HCT116 (cell line): ENCODE measurements at regions not wholly inside any gene's neighbourhood (a gene's known extent, or its start where the extent isn't known, plus 50 kb on each side); places are given as distances from the start of the nearest gene placed in this dataset.

ENCODE experiments used
- ATAC-seq: fragments of 200-7000 bp; cut with Tn5 transposase; 2 replicates; pipeline ENCODE4 v1.9.1; 2020; ENCODE audit warnings: mild to moderate bottlenecking, moderate library complexity
- BruUV-seq: library from RNA; stranded (reverse); fragments of 400-500 nt; replicated peaks from 2 replicates; lab custom pipeline; 2021; lab: Mats Ljungman, UMichigan
- CTCF ChIA-PET: fragments of 300-600 bp; sonication (Branson Sonifier 250); formaldehyde crosslinking; loops from one replicate; lab custom pipeline; 2021; ENCODE audit warnings: antibody characterized with exemption; lab: Charles Lee
- POLR2A ChIA-PET: fragments of 300-600, 350-600 bp; sonication (Branson Sonifier 250); formaldehyde crosslinking; loops from one replicate; lab custom pipeline; 2021; ENCODE audit warnings: antibody characterized with exemption; lab: Charles Lee
- RAD21 ChIA-PET, 2 experiments: fragments of 300-600 bp; sonication (Branson Sonifier 250); formaldehyde crosslinking; loops; one replicate each; lab custom pipeline; 2023; ENCODE audit warnings: low total read pairs in 2 of 2; ENCODE audit not compliant: uncharacterized antibody in 2 of 2, unreplicated experiment in 2 of 2, low non-redundant PET in 1 of 2; lab: Charles Lee
- DNase-seq: peaks from one replicate; pipeline ENCODE4 v3.0.0-alpha.2; 2010; ENCODE audit warnings: low read depth, low spot score
- H2AFZ ChIP-seq: fragments of 200-600 bp; shearing (Covaris generic), sonication (generic); 2 replicates; pipeline ENCODE4 v1.6.1; 2017; ENCODE audit warnings: low read depth, mixed run types, mixed read lengths, antibody characterized with exemption, low read length; ENCODE audit not compliant: poor library complexity, severe bottlenecking
- H3K27ac ChIP-seq: 2 replicates; pipeline ENCODE4 v1.5.1; 2012; ENCODE audit warnings: low read depth, low read length
- H3K27me3 ChIP-seq: fragments of 200-600 bp; sonication (generic); 2 replicates; pipeline ENCODE4 v1.6.1; 2016; ENCODE audit warnings: mixed run types, low read length, mixed read lengths; ENCODE audit not compliant: insufficient read depth
- H3K36me3 ChIP-seq, 2 experiments: fragments of 200-500 bp in 1 of 2; fragments of 200-600 bp in 1 of 2; sonication (Bioruptor generic) in 1 of 2; sonication (generic) in 1 of 2; 2 replicates each; pipeline versions ENCODE4 v1.5.1 to v1.6.1; 2014 to 2016; ENCODE audit warnings: low read length in 2 of 2, inconsistent platforms in 1 of 2, mixed read lengths in 1 of 2, mixed run types in 1 of 2; ENCODE audit not compliant: insufficient read depth in 2 of 2, control insufficient read depth in 1 of 2
- H3K4me1 ChIP-seq, 2 experiments: fragments of 200-600 bp in 1 of 2; sonication (generic) in 1 of 2; 2 replicates each; pipeline versions ENCODE4 v1.5.1 to v1.6.1; 2012 to 2017; ENCODE audit warnings: low read length in 2 of 2, inconsistent platforms in 1 of 2, mild to moderate bottlenecking in 1 of 2, mixed read lengths in 1 of 2, mixed run types in 1 of 2, moderate library complexity in 1 of 2; ENCODE audit not compliant: insufficient read depth in 2 of 2, control insufficient read depth in 1 of 2
- H3K4me2 ChIP-seq: fragments of 200-600 bp; sonication (generic); 2 replicates; pipeline ENCODE4 v1.6.1; 2017; ENCODE audit warnings: mixed run types, low read length, mixed read lengths
- H3K4me3 ChIP-seq, 2 experiments: fragments of 200-600 bp in 1 of 2; sonication (generic) in 1 of 2; replicated peaks in 1 of 2; 2 replicates each; pipeline ENCODE4 v1.5.1; 2011 to 2016; ENCODE audit warnings: low read length in 2 of 2, control low read depth in 1 of 2, low read depth in 1 of 2, mild to moderate bottlenecking in 1 of 2, mixed read lengths in 1 of 2, mixed run types in 1 of 2
- H3K79me2 ChIP-seq: fragments of 200-600 bp; sonication (generic); 2 replicates; pipeline ENCODE4 v1.6.1; 2017; ENCODE audit warnings: mild to moderate bottlenecking, mixed run types, low read length, moderate library complexity, mixed read lengths; ENCODE audit not compliant: insufficient read depth
- H3K9ac ChIP-seq: fragments of 200-600 bp; sonication (generic); 2 replicates; pipeline ENCODE4 v1.6.1; 2016; ENCODE audit warnings: low read length, mixed read lengths
- H3K9me2 ChIP-seq: fragments of 200-600 bp; sonication (generic), shearing (Covaris generic); 2 replicates; pipeline ENCODE4 v1.6.1; 2017; ENCODE audit warnings: mixed run types, mild to moderate bottlenecking, moderate library complexity; ENCODE audit not compliant: insufficient read depth
- H3K9me3 ChIP-seq, 2 experiments: fragments of 200-500 bp in 1 of 2; fragments of 200-600 bp in 1 of 2; sonication (Bioruptor generic) in 1 of 2; sonication (generic) in 1 of 2; 2 replicates each; pipeline ENCODE4 v1.6.1; 2014 to 2017; ENCODE audit warnings: low read length in 2 of 2, mixed read lengths in 2 of 2, inconsistent platforms in 1 of 2, low read depth in 1 of 2, mild to moderate bottlenecking in 1 of 2, mixed run types in 1 of 2, moderate library complexity in 1 of 2; ENCODE audit not compliant: control insufficient read depth in 1 of 2, insufficient read depth in 1 of 2
- H4K20me1 ChIP-seq: fragments of 200-600 bp; sonication (generic), shearing (Covaris generic); 2 replicates; pipeline ENCODE4 v1.6.1; 2017; ENCODE audit warnings: mixed run types, mild to moderate bottlenecking, moderate library complexity; ENCODE audit not compliant: insufficient read depth
- CBX3 ChIP-seq: IDR thresholded peaks from 2 replicates; pipeline ENCODE4 v1.6.1; 2012; ENCODE audit warnings: low read depth
- EGR1 ChIP-seq: IDR thresholded peaks from 2 replicates; pipeline ENCODE4 v1.6.1; 2012; ENCODE audit warnings: low read depth
- ELF1 ChIP-seq: IDR thresholded peaks from 2 replicates; pipeline ENCODE4 v1.6.1; 2012; ENCODE audit warnings: low read depth, borderline replicate concordance
- EZH2 ChIP-seq: fragments of 200-600 bp; sonication (generic); IDR thresholded peaks from 2 replicates; pipeline ENCODE4 v1.6.1; 2017; ENCODE audit warnings: antibody characterized with exemption, mixed run types
- EZH2phosphoT487 ChIP-seq: fragments of 200-600 bp; IDR thresholded peaks from 2 replicates; pipeline ENCODE4 v1.6.1; 2018; ENCODE audit warnings: antibody characterized with exemption, borderline replicate concordance
- POLR2A ChIP-seq: IDR thresholded peaks from 2 replicates; pipeline ENCODE4 v1.7.0; 2011; ENCODE audit warnings: borderline replicate concordance; ENCODE audit not compliant: insufficient read depth, insufficient read length; ENCODE audit errors: extremely low read depth
- POLR2AphosphoS5 ChIP-seq: IDR thresholded peaks from 2 replicates; pipeline ENCODE4 v1.6.1; 2011; ENCODE audit warnings: mild to moderate bottlenecking, low read depth, low read length, moderate library complexity
- RAD21 ChIP-seq: IDR thresholded peaks from 2 replicates; pipeline ENCODE4 v1.6.1; 2012; ENCODE audit warnings: low read depth, mild to moderate bottlenecking
- SIN3A ChIP-seq: IDR thresholded peaks from 2 replicates; pipeline ENCODE4 v1.6.1; 2012; ENCODE audit warnings: low read depth
- SP1 ChIP-seq: IDR thresholded peaks from 2 replicates; pipeline ENCODE4 v1.6.1; 2012; ENCODE audit warnings: low read depth
- SRF ChIP-seq: IDR thresholded peaks from 2 replicates; pipeline ENCODE4 v1.6.1; 2012; ENCODE audit warnings: low read depth
- TCF7L2 ChIP-seq: IDR thresholded peaks from 2 replicates; pipeline ENCODE4 v1.7.0; 2011; ENCODE audit warnings: borderline replicate concordance, inconsistent platforms; ENCODE audit not compliant: insufficient read depth, insufficient read length; ENCODE audit errors: extremely low read depth
- YY1 ChIP-seq: IDR thresholded peaks from 2 replicates; pipeline ENCODE4 v1.6.1; 2011; ENCODE audit warnings: low read length, low read depth, moderate library complexity, mild to moderate bottlenecking; ENCODE audit not compliant: insufficient replicate concordance; ENCODE audit errors: extremely low read depth
- ZFX ChIP-seq: fragments of 450-650 bp; IDR thresholded peaks from 2 replicates; pipeline ENCODE4 v1.6.1; 2017
- ZNF274 ChIP-seq: fragments of 200-500 bp; sonication (Bioruptor generic); IDR thresholded peaks from 2 replicates; pipeline ENCODE4 v1.6.1; 2014; ENCODE audit warnings: mild to moderate bottlenecking, low read depth, low read length, inconsistent platforms
- intact Hi-C: fragments of 100-400 bp; cut with micrococcal nuclease; formaldehyde crosslinking; loops from 2 replicates; pipeline ENCODE4 v1.10.0; 2022
- TF ChIP-seq, protein P1 (sequence below): IDR thresholded peaks from 2 replicates; pipeline ENCODE4 v1.6.1; 2012; ENCODE audit warnings: low read depth
- TF ChIP-seq, protein P2 (sequence below): IDR thresholded peaks from 2 replicates; pipeline ENCODE4 v1.6.1; 2011; ENCODE audit warnings: mild to moderate bottlenecking, low read length, moderate library complexity; ENCODE audit not compliant: insufficient replicate concordance; ENCODE audit errors: extremely low read depth
- TF ChIP-seq, protein P3 (sequence below), 3 experiments: fragments of 200-600 bp in 1 of 3; sonication (generic) in 1 of 3; IDR thresholded peaks in 2 of 3; conservative IDR thresholded peaks in 1 of 3; 2 replicates each; pipeline ENCODE4 v1.5.1; 2012 to 2017; ENCODE audit warnings: low read depth in 2 of 3, low read length in 2 of 3, antibody characterized with exemption in 1 of 3, borderline replicate concordance in 1 of 3, control low read depth in 1 of 3, mild to moderate bottlenecking in 1 of 3, mixed read lengths in 1 of 3, mixed run types in 1 of 3, moderate library complexity in 1 of 3; ENCODE audit not compliant: insufficient read depth in 1 of 3
- TF ChIP-seq, protein P4 (sequence below): IDR thresholded peaks from 2 replicates; pipeline ENCODE4 v1.6.1; 2012

DNA sequence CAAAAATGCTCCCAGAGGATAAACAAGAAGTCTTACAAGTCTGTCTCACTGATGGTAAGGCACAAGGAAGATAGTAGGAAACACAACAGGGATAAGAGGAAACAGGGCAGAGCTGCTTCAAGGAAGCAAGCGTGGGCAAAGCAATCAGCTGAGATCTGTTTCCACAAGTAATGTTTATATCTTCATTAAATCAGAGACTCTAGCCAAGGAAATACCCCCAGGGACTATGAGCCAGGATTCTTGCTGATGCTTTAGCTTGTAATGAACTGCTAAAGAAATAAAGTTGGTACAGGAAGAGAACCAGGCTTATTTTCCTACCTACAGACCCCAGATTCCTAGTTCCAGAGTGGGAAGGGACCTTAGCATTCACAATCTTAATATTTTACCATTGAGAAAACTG is 112.7 kb upstream of the C3orf80 start:
- Histone ChIP-seq H4K20me1 (no peaks in the 10 kb centered on the region), H3K9me2 (no peaks in the 10 kb centered on the region), H3K27me3 (no peaks in the 10 kb centered on the region), H3K4me2 (no peak overlapping the region), H3K27ac (no peak overlapping the region), H2AFZ (no peak overlapping the region), H3K79me2 (no peaks in the 10 kb centered on the region), H3K4me1 (no peaks in the 10 kb centered on the region), H3K36me3 (no peaks in the 10 kb centered on the region), H3K9me3 (no peaks in the 10 kb centered on the region), H3K4me3 (no peak overlapping the region), H3K9ac (no peak overlapping the region)
- POLR2A ChIA-PET, result no interaction called here
- ATAC-seq (no peak), DNase-seq (no peak)
- RAD21 ChIA-PET, result no interaction called here
- CTCF ChIA-PET, result no interaction called here
- intact Hi-C loops, result no loop called here
- BruUV-seq, result no TSS peak
- no peak for TF ChIP-seq ZNF274
- TF ChIP-seq EZH2phosphoT487, result no peak
- TF ChIP-seq POLR2A, result no peak
- TF ChIP-seq CBX3, result no peak
- TF ChIP-seq ELF1, result no peak
- TF ChIP-seq, protein P1, sequence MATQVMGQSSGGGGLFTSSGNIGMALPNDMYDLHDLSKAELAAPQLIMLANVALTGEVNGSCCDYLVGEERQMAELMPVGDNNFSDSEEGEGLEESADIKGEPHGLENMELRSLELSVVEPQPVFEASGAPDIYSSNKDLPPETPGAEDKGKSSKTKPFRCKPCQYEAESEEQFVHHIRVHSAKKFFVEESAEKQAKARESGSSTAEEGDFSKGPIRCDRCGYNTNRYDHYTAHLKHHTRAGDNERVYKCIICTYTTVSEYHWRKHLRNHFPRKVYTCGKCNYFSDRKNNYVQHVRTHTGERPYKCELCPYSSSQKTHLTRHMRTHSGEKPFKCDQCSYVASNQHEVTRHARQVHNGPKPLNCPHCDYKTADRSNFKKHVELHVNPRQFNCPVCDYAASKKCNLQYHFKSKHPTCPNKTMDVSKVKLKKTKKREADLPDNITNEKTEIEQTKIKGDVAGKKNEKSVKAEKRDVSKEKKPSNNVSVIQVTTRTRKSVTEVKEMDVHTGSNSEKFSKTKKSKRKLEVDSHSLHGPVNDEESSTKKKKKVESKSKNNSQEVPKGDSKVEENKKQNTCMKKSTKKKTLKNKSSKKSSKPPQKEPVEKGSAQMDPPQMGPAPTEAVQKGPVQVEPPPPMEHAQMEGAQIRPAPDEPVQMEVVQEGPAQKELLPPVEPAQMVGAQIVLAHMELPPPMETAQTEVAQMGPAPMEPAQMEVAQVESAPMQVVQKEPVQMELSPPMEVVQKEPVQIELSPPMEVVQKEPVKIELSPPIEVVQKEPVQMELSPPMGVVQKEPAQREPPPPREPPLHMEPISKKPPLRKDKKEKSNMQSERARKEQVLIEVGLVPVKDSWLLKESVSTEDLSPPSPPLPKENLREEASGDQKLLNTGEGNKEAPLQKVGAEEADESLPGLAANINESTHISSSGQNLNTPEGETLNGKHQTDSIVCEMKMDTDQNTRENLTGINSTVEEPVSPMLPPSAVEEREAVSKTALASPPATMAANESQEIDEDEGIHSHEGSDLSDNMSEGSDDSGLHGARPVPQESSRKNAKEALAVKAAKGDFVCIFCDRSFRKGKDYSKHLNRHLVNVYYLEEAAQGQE, result no peak
- TF ChIP-seq SIN3A, result no peak
- TF ChIP-seq, protein P2, sequence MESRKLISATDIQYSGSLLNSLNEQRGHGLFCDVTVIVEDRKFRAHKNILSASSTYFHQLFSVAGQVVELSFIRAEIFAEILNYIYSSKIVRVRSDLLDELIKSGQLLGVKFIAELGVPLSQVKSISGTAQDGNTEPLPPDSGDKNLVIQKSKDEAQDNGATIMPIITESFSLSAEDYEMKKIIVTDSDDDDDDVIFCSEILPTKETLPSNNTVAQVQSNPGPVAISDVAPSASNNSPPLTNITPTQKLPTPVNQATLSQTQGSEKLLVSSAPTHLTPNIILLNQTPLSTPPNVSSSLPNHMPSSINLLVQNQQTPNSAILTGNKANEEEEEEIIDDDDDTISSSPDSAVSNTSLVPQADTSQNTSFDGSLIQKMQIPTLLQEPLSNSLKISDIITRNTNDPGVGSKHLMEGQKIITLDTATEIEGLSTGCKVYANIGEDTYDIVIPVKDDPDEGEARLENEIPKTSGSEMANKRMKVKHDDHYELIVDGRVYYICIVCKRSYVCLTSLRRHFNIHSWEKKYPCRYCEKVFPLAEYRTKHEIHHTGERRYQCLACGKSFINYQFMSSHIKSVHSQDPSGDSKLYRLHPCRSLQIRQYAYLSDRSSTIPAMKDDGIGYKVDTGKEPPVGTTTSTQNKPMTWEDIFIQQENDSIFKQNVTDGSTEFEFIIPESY, result no peak
- no peak for TF ChIP-seq TCF7L2
- TF ChIP-seq ZFX, result no peak
- TF ChIP-seq SRF, result no peak
- TF ChIP-seq, protein P3, sequence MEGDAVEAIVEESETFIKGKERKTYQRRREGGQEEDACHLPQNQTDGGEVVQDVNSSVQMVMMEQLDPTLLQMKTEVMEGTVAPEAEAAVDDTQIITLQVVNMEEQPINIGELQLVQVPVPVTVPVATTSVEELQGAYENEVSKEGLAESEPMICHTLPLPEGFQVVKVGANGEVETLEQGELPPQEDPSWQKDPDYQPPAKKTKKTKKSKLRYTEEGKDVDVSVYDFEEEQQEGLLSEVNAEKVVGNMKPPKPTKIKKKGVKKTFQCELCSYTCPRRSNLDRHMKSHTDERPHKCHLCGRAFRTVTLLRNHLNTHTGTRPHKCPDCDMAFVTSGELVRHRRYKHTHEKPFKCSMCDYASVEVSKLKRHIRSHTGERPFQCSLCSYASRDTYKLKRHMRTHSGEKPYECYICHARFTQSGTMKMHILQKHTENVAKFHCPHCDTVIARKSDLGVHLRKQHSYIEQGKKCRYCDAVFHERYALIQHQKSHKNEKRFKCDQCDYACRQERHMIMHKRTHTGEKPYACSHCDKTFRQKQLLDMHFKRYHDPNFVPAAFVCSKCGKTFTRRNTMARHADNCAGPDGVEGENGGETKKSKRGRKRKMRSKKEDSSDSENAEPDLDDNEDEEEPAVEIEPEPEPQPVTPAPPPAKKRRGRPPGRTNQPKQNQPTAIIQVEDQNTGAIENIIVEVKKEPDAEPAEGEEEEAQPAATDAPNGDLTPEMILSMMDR (IDR thresholded peaks at IDR 0.05 in 2 of 3, conservative IDR thresholded peaks at IDR 0.05 in 1 of 3; ENCODE audit: borderline replicate concordance in 1 of 3, insufficient read depth in 1 of 3, low read depth in 2 of 3, low read length in 2 of 3), result no peak
- no peak for TF ChIP-seq EGR1
- no peak for TF ChIP-seq POLR2AphosphoS5
- TF ChIP-seq YY1, result no peak
- TF ChIP-seq RAD21, result no peak
- TF ChIP-seq SP1, result no peak
- TF ChIP-seq, protein P4, sequence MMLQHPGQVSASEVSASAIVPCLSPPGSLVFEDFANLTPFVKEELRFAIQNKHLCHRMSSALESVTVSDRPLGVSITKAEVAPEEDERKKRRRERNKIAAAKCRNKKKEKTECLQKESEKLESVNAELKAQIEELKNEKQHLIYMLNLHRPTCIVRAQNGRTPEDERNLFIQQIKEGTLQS, result no peak
- TF ChIP-seq EZH2, result no peak
